DND-41 (cell line): ENCODE measurements at regions not wholly inside any gene's neighbourhood (a gene's known extent, or its start where the extent isn't known, plus 50 kb on each side); places are given as distances from the start of the nearest gene placed in this dataset.

Source experiments
- EZH2 ChIP-seq: IDR thresholded peaks from 3 replicates; pipeline ENCODE4 v1.6.1; 2012; ENCODE audit warnings: borderline replicate concordance, low read depth, mild to moderate bottlenecking, moderate library complexity, low read length, inconsistent platforms; ENCODE audit not compliant: severe bottlenecking
- TF ChIP-seq, protein P1 (sequence below): IDR thresholded peaks from 2 replicates; pipeline ENCODE4 v1.5.1; 2012; ENCODE audit warnings: borderline replicate concordance, low read length, moderate library complexity, mild to moderate bottlenecking; ENCODE audit not compliant: poor library complexity, severe bottlenecking; ENCODE audit errors: extremely low read depth

- TF ChIP-seq, protein P1, sequence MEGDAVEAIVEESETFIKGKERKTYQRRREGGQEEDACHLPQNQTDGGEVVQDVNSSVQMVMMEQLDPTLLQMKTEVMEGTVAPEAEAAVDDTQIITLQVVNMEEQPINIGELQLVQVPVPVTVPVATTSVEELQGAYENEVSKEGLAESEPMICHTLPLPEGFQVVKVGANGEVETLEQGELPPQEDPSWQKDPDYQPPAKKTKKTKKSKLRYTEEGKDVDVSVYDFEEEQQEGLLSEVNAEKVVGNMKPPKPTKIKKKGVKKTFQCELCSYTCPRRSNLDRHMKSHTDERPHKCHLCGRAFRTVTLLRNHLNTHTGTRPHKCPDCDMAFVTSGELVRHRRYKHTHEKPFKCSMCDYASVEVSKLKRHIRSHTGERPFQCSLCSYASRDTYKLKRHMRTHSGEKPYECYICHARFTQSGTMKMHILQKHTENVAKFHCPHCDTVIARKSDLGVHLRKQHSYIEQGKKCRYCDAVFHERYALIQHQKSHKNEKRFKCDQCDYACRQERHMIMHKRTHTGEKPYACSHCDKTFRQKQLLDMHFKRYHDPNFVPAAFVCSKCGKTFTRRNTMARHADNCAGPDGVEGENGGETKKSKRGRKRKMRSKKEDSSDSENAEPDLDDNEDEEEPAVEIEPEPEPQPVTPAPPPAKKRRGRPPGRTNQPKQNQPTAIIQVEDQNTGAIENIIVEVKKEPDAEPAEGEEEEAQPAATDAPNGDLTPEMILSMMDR = no peak
- no peak for TF ChIP-seq EZH2
Observed at GRCh38 chr9:107212613-107213012, 70.5 kb upstream of the RAD23B start.
